Panc1 (cell line): ENCODE measurements at regions not wholly inside any gene's neighbourhood (a gene's known extent, or its start where the extent isn't known, plus 50 kb on each side); places are given as distances from the start of the nearest gene placed in this dataset.

ENCODE experiments used
- ATAC-seq: fragments of 200-7000 bp; cut with Tn5 transposase; 2 replicates; pipeline ENCODE4 v1.9.1; 2020; ENCODE audit warnings: mild to moderate bottlenecking, moderate library complexity
- BruUV-seq: library from RNA; stranded (reverse); fragments of 400-500 nt; replicated peaks from 2 replicates; lab custom pipeline; 2021; lab: Mats Ljungman, UMichigan
- CTCF ChIA-PET: fragments of 300-600 bp; sonication (Branson Sonifier 250); formaldehyde crosslinking; loops from one replicate; lab custom pipeline; 2022; ENCODE audit warnings: antibody characterized with exemption; lab: Charles Lee
- POLR2A ChIA-PET: fragments of 300-600 bp; sonication (Branson Sonifier 250); formaldehyde crosslinking; loops from one replicate; lab custom pipeline; 2022; ENCODE audit warnings: antibody characterized with exemption; lab: Charles Lee
- DNase-seq: peaks from one replicate; pipeline ENCODE4 v3.0.0-alpha.2; 2010; ENCODE audit warnings: low read depth, low spot score
- H3K27ac ChIP-seq: 2 replicates; pipeline ENCODE4 v1.5.1; 2011; ENCODE audit warnings: mild to moderate bottlenecking, low read length, inconsistent platforms
- H3K27me3 ChIP-seq: fragments of 200-500 bp; sonication (Bioruptor generic); 2 replicates; pipeline ENCODE4 v1.6.0; 2014; ENCODE audit warnings: low read length, inconsistent platforms; ENCODE audit not compliant: control insufficient read depth, insufficient read depth
- H3K36me3 ChIP-seq: fragments of 200-500 bp; sonication (Bioruptor generic); 2 replicates; pipeline ENCODE4 v1.5.1; 2014; ENCODE audit warnings: inconsistent platforms, mild to moderate bottlenecking, low read length, moderate library complexity; ENCODE audit not compliant: control insufficient read depth, insufficient read depth
- H3K4me1 ChIP-seq: 2 replicates; pipeline ENCODE4 v1.5.1; 2011; ENCODE audit warnings: inconsistent platforms, mild to moderate bottlenecking, low read length, moderate library complexity; ENCODE audit not compliant: control insufficient read depth, insufficient read depth
- H3K4me3 ChIP-seq, 2 experiments: 2 replicates each; pipeline ENCODE4 v1.5.1; 2011 to 2012; ENCODE audit warnings: low read depth in 2 of 2, low read length in 2 of 2, mild to moderate bottlenecking in 2 of 2, inconsistent platforms in 1 of 2, moderate library complexity in 1 of 2
- H3K9me3 ChIP-seq: fragments of 200-500 bp; sonication (Bioruptor generic); 2 replicates; pipeline ENCODE4 v1.5.1; 2014; ENCODE audit warnings: low read depth, mild to moderate bottlenecking, inconsistent platforms, low read length, moderate library complexity; ENCODE audit not compliant: control insufficient read depth, insufficient read depth
- POLR2AphosphoS5 ChIP-seq: IDR thresholded peaks from 2 replicates; pipeline ENCODE4 v1.6.1; 2012; ENCODE audit warnings: mild to moderate bottlenecking, low read depth, low read length, moderate library complexity
- SIN3A ChIP-seq: IDR thresholded peaks from 2 replicates; pipeline ENCODE4 v1.6.1; 2012; ENCODE audit warnings: low read depth, mild to moderate bottlenecking, low read length, moderate library complexity, borderline replicate concordance; ENCODE audit not compliant: insufficient read depth
- TCF7L2 ChIP-seq: IDR thresholded peaks from 2 replicates; pipeline ENCODE4 v1.6.1; 2011; ENCODE audit warnings: mild to moderate bottlenecking, low read depth, low read length, inconsistent platforms
- in situ Hi-C: cut with HindIII; loops from 2 replicates; pipeline ENCODE4 v1.10.0; 2016; ENCODE audit warnings: low sequenced_read_pairs, low pct_unique_long_range_greater_than_20kb
- intact Hi-C: fragments of 100-400 bp; cut with micrococcal nuclease; formaldehyde crosslinking; loops from one replicate; pipeline ENCODE4 v1.10.0; 2022; ENCODE audit not compliant: unreplicated experiment
- TF ChIP-seq, protein P1 (sequence below), 2 experiments: IDR thresholded peaks; 2 replicates each; pipeline ENCODE4 v1.6.1; 2011 to 2012; ENCODE audit warnings: low read depth in 2 of 2, control low read depth in 1 of 2, low read length in 1 of 2, mild to moderate bottlenecking in 1 of 2, moderate library complexity in 1 of 2; ENCODE audit not compliant: insufficient read depth in 1 of 2
- TF ChIP-seq, protein P2 (sequence below): fragments of 450-650 bp; IDR thresholded peaks from 2 replicates; pipeline ENCODE4 v1.5.1; 2017; ENCODE audit warnings: mild to moderate bottlenecking

DNA sequence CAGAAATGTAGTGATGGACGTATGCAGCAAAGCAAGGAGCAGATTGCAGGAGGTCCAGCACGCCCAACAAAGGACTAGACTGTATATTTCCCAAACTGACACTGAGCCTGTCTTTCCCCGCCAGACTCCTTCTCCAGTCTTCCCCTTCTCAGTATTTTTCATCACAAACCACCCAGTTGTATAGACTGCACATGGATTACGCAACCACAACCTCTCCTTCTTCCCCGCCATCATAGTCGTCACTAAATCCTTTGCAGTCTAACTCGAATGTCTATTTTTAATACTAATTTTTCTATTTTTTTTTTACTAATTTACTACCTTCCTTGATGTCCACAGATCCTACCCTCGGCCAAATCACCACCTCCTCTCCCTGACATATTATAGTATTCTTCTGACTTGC lies 105.4 kb downstream of the MTNR1A start:
- H3K4me3 ChIP-seq = no peak overlapping the region
- ChIA-PET CTCF (no interaction called here), POLR2A (no interaction called here)
- no peaks in the 10 kb centered on the region for H3K36me3 ChIP-seq
- peaks cover 5% of the 10 kb centered on the region; the same call in 1 of the 2 replicates for H3K9me3 ChIP-seq
- no peaks in the 10 kb centered on the region; the same call in 1 of the 2 replicates for H3K27me3 ChIP-seq
- TF ChIP-seq, protein P1, sequence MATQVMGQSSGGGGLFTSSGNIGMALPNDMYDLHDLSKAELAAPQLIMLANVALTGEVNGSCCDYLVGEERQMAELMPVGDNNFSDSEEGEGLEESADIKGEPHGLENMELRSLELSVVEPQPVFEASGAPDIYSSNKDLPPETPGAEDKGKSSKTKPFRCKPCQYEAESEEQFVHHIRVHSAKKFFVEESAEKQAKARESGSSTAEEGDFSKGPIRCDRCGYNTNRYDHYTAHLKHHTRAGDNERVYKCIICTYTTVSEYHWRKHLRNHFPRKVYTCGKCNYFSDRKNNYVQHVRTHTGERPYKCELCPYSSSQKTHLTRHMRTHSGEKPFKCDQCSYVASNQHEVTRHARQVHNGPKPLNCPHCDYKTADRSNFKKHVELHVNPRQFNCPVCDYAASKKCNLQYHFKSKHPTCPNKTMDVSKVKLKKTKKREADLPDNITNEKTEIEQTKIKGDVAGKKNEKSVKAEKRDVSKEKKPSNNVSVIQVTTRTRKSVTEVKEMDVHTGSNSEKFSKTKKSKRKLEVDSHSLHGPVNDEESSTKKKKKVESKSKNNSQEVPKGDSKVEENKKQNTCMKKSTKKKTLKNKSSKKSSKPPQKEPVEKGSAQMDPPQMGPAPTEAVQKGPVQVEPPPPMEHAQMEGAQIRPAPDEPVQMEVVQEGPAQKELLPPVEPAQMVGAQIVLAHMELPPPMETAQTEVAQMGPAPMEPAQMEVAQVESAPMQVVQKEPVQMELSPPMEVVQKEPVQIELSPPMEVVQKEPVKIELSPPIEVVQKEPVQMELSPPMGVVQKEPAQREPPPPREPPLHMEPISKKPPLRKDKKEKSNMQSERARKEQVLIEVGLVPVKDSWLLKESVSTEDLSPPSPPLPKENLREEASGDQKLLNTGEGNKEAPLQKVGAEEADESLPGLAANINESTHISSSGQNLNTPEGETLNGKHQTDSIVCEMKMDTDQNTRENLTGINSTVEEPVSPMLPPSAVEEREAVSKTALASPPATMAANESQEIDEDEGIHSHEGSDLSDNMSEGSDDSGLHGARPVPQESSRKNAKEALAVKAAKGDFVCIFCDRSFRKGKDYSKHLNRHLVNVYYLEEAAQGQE (IDR thresholded peaks at IDR 0.05; ENCODE audit: insufficient read depth in 1 of 2, low read depth in 2 of 2, low read length in 1 of 2) = no peak
- TF ChIP-seq, protein P2, sequence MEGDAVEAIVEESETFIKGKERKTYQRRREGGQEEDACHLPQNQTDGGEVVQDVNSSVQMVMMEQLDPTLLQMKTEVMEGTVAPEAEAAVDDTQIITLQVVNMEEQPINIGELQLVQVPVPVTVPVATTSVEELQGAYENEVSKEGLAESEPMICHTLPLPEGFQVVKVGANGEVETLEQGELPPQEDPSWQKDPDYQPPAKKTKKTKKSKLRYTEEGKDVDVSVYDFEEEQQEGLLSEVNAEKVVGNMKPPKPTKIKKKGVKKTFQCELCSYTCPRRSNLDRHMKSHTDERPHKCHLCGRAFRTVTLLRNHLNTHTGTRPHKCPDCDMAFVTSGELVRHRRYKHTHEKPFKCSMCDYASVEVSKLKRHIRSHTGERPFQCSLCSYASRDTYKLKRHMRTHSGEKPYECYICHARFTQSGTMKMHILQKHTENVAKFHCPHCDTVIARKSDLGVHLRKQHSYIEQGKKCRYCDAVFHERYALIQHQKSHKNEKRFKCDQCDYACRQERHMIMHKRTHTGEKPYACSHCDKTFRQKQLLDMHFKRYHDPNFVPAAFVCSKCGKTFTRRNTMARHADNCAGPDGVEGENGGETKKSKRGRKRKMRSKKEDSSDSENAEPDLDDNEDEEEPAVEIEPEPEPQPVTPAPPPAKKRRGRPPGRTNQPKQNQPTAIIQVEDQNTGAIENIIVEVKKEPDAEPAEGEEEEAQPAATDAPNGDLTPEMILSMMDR = no peak
- TF ChIP-seq SIN3A (no peak), TCF7L2 (no peak), POLR2AphosphoS5 (no peak)
- in situ Hi-C loops (no loop called here), intact Hi-C loops (no loop called here)
- ATAC-seq (no peak), DNase-seq (no peak)
- no peak overlapping the region for H3K27ac ChIP-seq
- H3K4me1 ChIP-seq = no peaks in the 10 kb centered on the region
- no TSS peak for BruUV-seq

DNA sequence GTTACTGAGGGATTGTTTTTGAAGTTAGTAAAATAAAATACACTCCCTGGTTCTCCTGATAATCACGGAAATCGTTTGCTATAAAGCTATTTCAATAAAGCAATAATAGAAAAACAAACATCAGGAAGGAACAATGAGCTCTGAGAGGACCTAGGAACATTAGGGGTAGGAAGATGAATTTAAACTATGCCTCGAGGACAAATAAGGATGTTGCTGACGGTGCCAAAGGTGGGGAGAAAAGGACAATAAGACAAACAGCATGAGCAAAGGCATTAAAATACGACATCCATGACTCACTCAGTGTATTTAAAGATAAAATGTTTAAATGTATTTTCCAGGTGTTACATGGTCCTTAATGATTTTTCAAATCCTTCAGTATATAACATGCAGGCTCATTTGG lies 110.3 kb downstream of the MTNR1A start:
- no peak overlapping the region for H3K27ac ChIP-seq
- no peaks in the 10 kb centered on the region for H3K9me3 ChIP-seq
- H3K4me1 ChIP-seq = no peaks in the 10 kb centered on the region
- no peaks in the 10 kb centered on the region for H3K36me3 ChIP-seq
- peaks cover 2% of the 10 kb centered on the region; the same call in 1 of the 2 replicates for H3K27me3 ChIP-seq
- intact Hi-C loops = no loop called here
- H3K4me3 ChIP-seq = no peak overlapping the region
- DNase-seq (no peak), ATAC-seq (no peak)
- in situ Hi-C loops = no loop called here
- ChIA-PET POLR2A (no interaction called here), CTCF (interaction anchor here (0.6 kb wide), 1 partner anchor 481 kb away, joined by 3 read pairs; no protein-coding TSS in a partner anchor)
- BruUV-seq = no TSS peak
- TF ChIP-seq TCF7L2 (no peak), SIN3A (no peak), POLR2AphosphoS5 (no peak)
- TF ChIP-seq, protein P1 (IDR thresholded peaks at IDR 0.05; ENCODE audit: insufficient read depth in 1 of 2, low read depth in 2 of 2, low read length in 1 of 2) = no peak
- TF ChIP-seq, protein P2 = no peak
